GM12878 (cell line): ENCODE measurements at regions not wholly inside any gene's neighbourhood (a gene's known extent, or its start where the extent isn't known, plus 50 kb on each side); places are given as distances from the start of the nearest gene placed in this dataset.

Source experiments
- CHD1 ChIP-seq: IDR thresholded peaks from 2 replicates; pipeline ENCODE4 v1.6.1; 2012; ENCODE audit warnings: low read depth, low read length, improper control_type of control experiment
- EP300 ChIP-seq, 2 experiments: fragments of 150-350 bp in 1 of 2; IDR thresholded peaks; 2 replicates each; pipeline ENCODE4 v1.6.1; 2011 to 2012; ENCODE audit warnings: low read depth in 2 of 2, low read length in 2 of 2, borderline replicate concordance in 1 of 2, improper control_type of control experiment in 1 of 2, inconsistent platforms in 1 of 2; ENCODE audit not compliant: control insufficient read depth in 1 of 2
- FOS ChIP-seq: IDR thresholded peaks from 3 replicates; pipeline ENCODE4 v1.6.1; 2011; ENCODE audit warnings: borderline replicate concordance; ENCODE audit not compliant: insufficient read length; ENCODE audit errors: extremely low read depth
- HDAC6 ChIP-seq: fragments of 200-600 bp; sonication (generic); IDR thresholded peaks from one replicate; pipeline ENCODE4 v1.8.0; 2017; ENCODE audit warnings: antibody characterized with exemption; ENCODE audit not compliant: unreplicated experiment
- IKZF1 ChIP-seq: fragments of 450-650 bp; conservative IDR thresholded peaks from 2 replicates; pipeline ENCODE4 v1.6.1; 2017; ENCODE audit warnings: antibody characterized with exemption, mild to moderate bottlenecking
- NR2C2 ChIP-seq: IDR thresholded peaks from 2 replicates; pipeline ENCODE4 v1.6.1; 2011; ENCODE audit warnings: borderline replicate concordance, low read depth; ENCODE audit not compliant: control insufficient read depth, insufficient read length
- POLR2AphosphoS5 ChIP-seq: IDR thresholded peaks from 2 replicates; pipeline ENCODE4 v1.6.1; 2011; ENCODE audit warnings: mild to moderate bottlenecking, low read length, inconsistent platforms
- RAD21 ChIP-seq: IDR thresholded peaks from 2 replicates; pipeline ENCODE4 v1.6.1; 2011; ENCODE audit warnings: mild to moderate bottlenecking, low read depth, low read length, moderate library complexity; ENCODE audit not compliant: insufficient read depth
- RFX5 ChIP-seq: IDR thresholded peaks from 2 replicates; pipeline ENCODE4 v1.6.1; 2011; ENCODE audit warnings: low read depth, low read length, improper control_type of control experiment
- TCF7 ChIP-seq: IDR thresholded peaks from 2 replicates; pipeline ENCODE4 v1.6.1; 2014; ENCODE audit warnings: antibody characterized with exemption, borderline replicate concordance
- YY1 ChIP-seq: IDR thresholded peaks from 2 replicates; pipeline ENCODE4 v1.6.1; 2011; ENCODE audit warnings: low read depth, mild to moderate bottlenecking, low read length
- TF ChIP-seq, protein P1 (sequence below), 3 experiments: IDR thresholded peaks in 2 of 3; conservative IDR thresholded peaks in 1 of 3; 2 replicates each; pipeline ENCODE4 v1.5.1; 2011; ENCODE audit warnings: low read depth in 3 of 3, low read length in 3 of 3, mild to moderate bottlenecking in 3 of 3, control low read depth in 2 of 3, moderate library complexity in 2 of 3, inconsistent platforms in 1 of 3, mixed read lengths in 1 of 3; ENCODE audit not compliant: control insufficient read depth in 2 of 3, insufficient read depth in 1 of 3; ENCODE audit errors: extremely low read depth in 1 of 3
- TF ChIP-seq, protein P2 (sequence below): fragments of 450-650 bp; IDR thresholded peaks from 2 replicates; pipeline ENCODE4 v1.6.1; 2016; ENCODE audit warnings: mild to moderate bottlenecking

DNA sequence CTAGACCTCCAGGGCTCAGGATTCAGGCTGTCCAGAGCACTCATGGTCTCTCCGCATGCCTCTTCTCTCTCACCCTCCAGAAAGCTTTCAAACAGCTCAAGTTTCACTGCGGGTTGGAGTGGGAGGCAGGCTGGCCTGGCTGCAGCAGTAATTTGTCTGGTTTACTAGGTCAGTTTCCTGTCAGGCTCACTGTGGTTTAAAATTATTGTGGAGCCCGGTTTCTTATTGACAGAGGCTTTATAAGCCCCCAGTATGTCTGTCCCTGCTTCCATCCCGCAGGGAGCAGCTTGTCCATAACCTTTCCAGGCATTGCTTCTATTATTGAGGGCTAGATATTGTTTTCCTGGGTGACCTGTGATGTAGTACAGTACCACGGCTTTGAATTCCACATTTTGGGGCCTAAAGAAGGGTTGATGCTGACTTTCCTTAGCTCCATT lies 235.3 kb upstream of the SORL1-AS1 start:
- no peak for TF ChIP-seq CHD1
- TF ChIP-seq IKZF1 = no peak
- TF ChIP-seq RAD21 = no peak
- no peak for TF ChIP-seq HDAC6
- TF ChIP-seq EP300 (IDR thresholded peaks at IDR 0.05; ENCODE audit: borderline replicate concordance in 1 of 2, control insufficient read depth in 1 of 2, low read depth in 2 of 2, low read length in 2 of 2) = no peak
- no peak for TF ChIP-seq NR2C2
- no peak for TF ChIP-seq TCF7
- TF ChIP-seq RFX5 = no peak
- no peak for TF ChIP-seq YY1
- TF ChIP-seq, protein P1, sequence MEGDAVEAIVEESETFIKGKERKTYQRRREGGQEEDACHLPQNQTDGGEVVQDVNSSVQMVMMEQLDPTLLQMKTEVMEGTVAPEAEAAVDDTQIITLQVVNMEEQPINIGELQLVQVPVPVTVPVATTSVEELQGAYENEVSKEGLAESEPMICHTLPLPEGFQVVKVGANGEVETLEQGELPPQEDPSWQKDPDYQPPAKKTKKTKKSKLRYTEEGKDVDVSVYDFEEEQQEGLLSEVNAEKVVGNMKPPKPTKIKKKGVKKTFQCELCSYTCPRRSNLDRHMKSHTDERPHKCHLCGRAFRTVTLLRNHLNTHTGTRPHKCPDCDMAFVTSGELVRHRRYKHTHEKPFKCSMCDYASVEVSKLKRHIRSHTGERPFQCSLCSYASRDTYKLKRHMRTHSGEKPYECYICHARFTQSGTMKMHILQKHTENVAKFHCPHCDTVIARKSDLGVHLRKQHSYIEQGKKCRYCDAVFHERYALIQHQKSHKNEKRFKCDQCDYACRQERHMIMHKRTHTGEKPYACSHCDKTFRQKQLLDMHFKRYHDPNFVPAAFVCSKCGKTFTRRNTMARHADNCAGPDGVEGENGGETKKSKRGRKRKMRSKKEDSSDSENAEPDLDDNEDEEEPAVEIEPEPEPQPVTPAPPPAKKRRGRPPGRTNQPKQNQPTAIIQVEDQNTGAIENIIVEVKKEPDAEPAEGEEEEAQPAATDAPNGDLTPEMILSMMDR (IDR thresholded peaks at IDR 0.05 in 2 of 3, conservative IDR thresholded peaks at IDR 0.05 in 1 of 3; ENCODE audit: control insufficient read depth in 2 of 3, extremely low read depth in 1 of 3, insufficient read depth in 1 of 3, low read depth in 3 of 3, low read length in 3 of 3) = no peak
- TF ChIP-seq FOS = no peak
- no peak for TF ChIP-seq POLR2AphosphoS5
- TF ChIP-seq, protein P2, sequence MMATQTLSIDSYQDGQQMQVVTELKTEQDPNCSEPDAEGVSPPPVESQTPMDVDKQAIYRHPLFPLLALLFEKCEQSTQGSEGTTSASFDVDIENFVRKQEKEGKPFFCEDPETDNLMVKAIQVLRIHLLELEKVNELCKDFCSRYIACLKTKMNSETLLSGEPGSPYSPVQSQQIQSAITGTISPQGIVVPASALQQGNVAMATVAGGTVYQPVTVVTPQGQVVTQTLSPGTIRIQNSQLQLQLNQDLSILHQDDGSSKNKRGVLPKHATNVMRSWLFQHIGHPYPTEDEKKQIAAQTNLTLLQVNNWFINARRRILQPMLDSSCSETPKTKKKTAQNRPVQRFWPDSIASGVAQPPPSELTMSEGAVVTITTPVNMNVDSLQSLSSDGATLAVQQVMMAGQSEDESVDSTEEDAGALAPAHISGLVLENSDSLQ = no peak
